GM23338 (cell line): ENCODE measurements at regions not wholly inside any gene's neighbourhood (a gene's known extent, or its start where the extent isn't known, plus 50 kb on each side); places are given as distances from the start of the nearest gene placed in this dataset.
A peak's percentile ranks its signal among the peaks of the same experiment; 100 is the strongest.

Experiments used
- ATAC-seq: fragments of 200-7000 bp; cut with Tn5 transposase; 3 replicates; pipeline ENCODE4 v1.9.1; 2020
- DNase-seq: peaks from one replicate; pipeline ENCODE4 v3.0.0-alpha.2; 2015; ENCODE audit warnings: low spot score
- H2AFZ ChIP-seq: fragments of 200-600 bp; sonication (generic); 2 replicates; pipeline ENCODE4 v1.8.0; 2016; ENCODE audit warnings: antibody characterized with exemption, mild to moderate bottlenecking, moderate library complexity
- H3F3A ChIP-seq: fragments of 200-600 bp; sonication (generic); replicated peaks from 2 replicates; pipeline ENCODE4 v1.8.0; 2017; ENCODE audit warnings: antibody characterized with exemption, mixed run types, low read depth
- H3K27ac ChIP-seq: fragments of 200-600 bp; sonication (generic); 2 replicates; pipeline ENCODE4 v1.6.1; 2016; ENCODE audit warnings: low read depth
- H3K27me3 ChIP-seq: fragments of 200-600 bp; sonication (generic); 2 replicates; pipeline ENCODE4 v1.8.0; 2016; ENCODE audit warnings: mild to moderate bottlenecking, mixed run types, moderate library complexity; ENCODE audit not compliant: insufficient read depth
- H3K36me3 ChIP-seq: fragments of 200-600 bp; sonication (generic); 2 replicates; pipeline ENCODE4 v1.8.0; 2016; ENCODE audit warnings: mild to moderate bottlenecking; ENCODE audit not compliant: insufficient read depth
- H3K4me1 ChIP-seq: fragments of 200-600 bp; sonication (generic); 2 replicates; pipeline ENCODE4 v1.8.0; 2016; ENCODE audit warnings: mild to moderate bottlenecking, moderate library complexity; ENCODE audit not compliant: insufficient read depth
- H3K4me2 ChIP-seq: fragments of 200-600 bp; sonication (generic); 2 replicates; pipeline ENCODE4 v1.7.1; 2017; ENCODE audit warnings: mixed run types
- H3K4me3 ChIP-seq: fragments of 200-600 bp; sonication (generic); 2 replicates; pipeline ENCODE4 v1.6.1; 2016; ENCODE audit warnings: mixed run types
- H3K79me2 ChIP-seq: fragments of 200-600 bp; sonication (generic); replicated peaks from 2 replicates; pipeline ENCODE4 v1.8.0; 2017; ENCODE audit warnings: mild to moderate bottlenecking; ENCODE audit not compliant: insufficient read depth
- H3K9me2 ChIP-seq: fragments of 200-600 bp; sonication (generic); 2 replicates; pipeline ENCODE4 v1.8.0; 2017; ENCODE audit not compliant: insufficient read depth
- H4K20me1 ChIP-seq: fragments of 200-600 bp; sonication (generic); replicated peaks from 2 replicates; pipeline ENCODE4 v1.8.0; 2017; ENCODE audit warnings: mild to moderate bottlenecking; ENCODE audit not compliant: insufficient read depth
- H3K27ac Mint-ChIP-seq: 2 replicates; pipeline ENCODE4 v1.8.0; 2020; ENCODE audit warnings: inconsistent platforms, mild to moderate bottlenecking, moderate library complexity, mixed read lengths
- H3K27me3 Mint-ChIP-seq: 3 replicates; pipeline ENCODE4 v1.8.0; 2022; ENCODE audit warnings: low read depth, mild to moderate bottlenecking, moderate library complexity, mixed read lengths, inconsistent platforms; ENCODE audit not compliant: insufficient read depth, poor library complexity
- H3K36me3 Mint-ChIP-seq: 3 replicates; pipeline ENCODE4 v1.8.0; 2021; ENCODE audit warnings: low read depth, mild to moderate bottlenecking, inconsistent platforms, moderate library complexity, mixed read lengths
- H3K4me1 Mint-ChIP-seq: 3 replicates; pipeline ENCODE4 v1.8.0; 2020; ENCODE audit warnings: mild to moderate bottlenecking, inconsistent platforms, mixed read lengths
- H3K4me3 Mint-ChIP-seq: 3 replicates; pipeline ENCODE4 v1.8.0; 2021; ENCODE audit warnings: moderate library complexity, mild to moderate bottlenecking, inconsistent platforms, mixed read lengths
- H3K9me3 Mint-ChIP-seq: 3 replicates; pipeline ENCODE4 v1.8.0; 2020; ENCODE audit warnings: moderate library complexity, mild to moderate bottlenecking, inconsistent platforms, mixed read lengths
- CREB1 ChIP-seq: fragments of 250-450 bp; sonication (Bioruptor Pico); IDR thresholded peaks from 2 replicates; pipeline ENCODE4 v1.5.0; 2020; ENCODE audit warnings: low read depth, mild to moderate bottlenecking, moderate library complexity
- EZH2 ChIP-seq: fragments of 200-600 bp; sonication (generic); IDR thresholded peaks from one replicate; pipeline ENCODE4 v1.8.0; 2017; ENCODE audit warnings: antibody characterized with exemption, mild to moderate bottlenecking, low read depth; ENCODE audit not compliant: unreplicated experiment
- EZH2phosphoT487 ChIP-seq: fragments of 200-600 bp; sonication (generic); IDR thresholded peaks from one replicate; pipeline ENCODE4 v1.8.1; 2018; ENCODE audit warnings: antibody characterized with exemption; ENCODE audit not compliant: unreplicated experiment
- JUNB ChIP-seq: IDR thresholded peaks from one replicate; pipeline ENCODE4 v1.6.1; 2016; ENCODE audit warnings: antibody characterized with exemption; ENCODE audit not compliant: unreplicated experiment
- NANOG ChIP-seq: IDR thresholded peaks from 2 replicates; pipeline ENCODE4 v1.6.1; 2016; ENCODE audit warnings: antibody characterized with exemption, borderline replicate concordance
- POLR2AphosphoS5 ChIP-seq: IDR thresholded peaks from 2 replicates; pipeline ENCODE4 v1.6.1; 2016; ENCODE audit warnings: antibody characterized with exemption, low read depth
- STAT1 ChIP-seq: IDR thresholded peaks from one replicate; pipeline ENCODE4 v1.6.1; 2016; ENCODE audit warnings: antibody characterized with exemption; ENCODE audit not compliant: unreplicated experiment
- ZNF114 ChIP-seq: fragments of 250-450 bp; sonication (Bioruptor Pico); IDR thresholded peaks from 2 replicates; pipeline ENCODE4 v1.5.0; 2020; ENCODE audit warnings: mild to moderate bottlenecking, moderate library complexity
- ZNF331 ChIP-seq: fragments of 250-450 bp; sonication (Bioruptor Pico); IDR thresholded peaks from 2 replicates; pipeline ENCODE4 v1.5.0; 2020; ENCODE audit warnings: low read depth, mild to moderate bottlenecking, moderate library complexity
- TF ChIP-seq, protein P1 (sequence below): IDR thresholded peaks from one replicate; pipeline ENCODE4 v1.6.1; 2018; ENCODE audit warnings: antibody characterized with exemption; ENCODE audit not compliant: unreplicated experiment
- TF ChIP-seq, protein P2 (sequence below): fragments of 250-450 bp; sonication (Bioruptor Pico); IDR thresholded peaks from 2 replicates; pipeline ENCODE4 v1.5.0; 2020; ENCODE audit warnings: mild to moderate bottlenecking, moderate library complexity
- TF ChIP-seq, protein P3 (sequence below), 2 experiments: fragments of 200-600 bp in 1 of 2; sonication (generic) in 1 of 2; conservative IDR thresholded peaks; 2 replicates each; pipeline versions ENCODE4 v1.5.1 to v1.6.1; 2016 to 2017; ENCODE audit warnings: antibody characterized with exemption in 2 of 2, low read depth in 2 of 2, mild to moderate bottlenecking in 2 of 2, moderate library complexity in 1 of 2
- TF ChIP-seq, protein P4 (sequence below): IDR thresholded peaks from 2 replicates; pipeline ENCODE4 v1.6.1; 2016; ENCODE audit warnings: antibody characterized with exemption

DNA sequence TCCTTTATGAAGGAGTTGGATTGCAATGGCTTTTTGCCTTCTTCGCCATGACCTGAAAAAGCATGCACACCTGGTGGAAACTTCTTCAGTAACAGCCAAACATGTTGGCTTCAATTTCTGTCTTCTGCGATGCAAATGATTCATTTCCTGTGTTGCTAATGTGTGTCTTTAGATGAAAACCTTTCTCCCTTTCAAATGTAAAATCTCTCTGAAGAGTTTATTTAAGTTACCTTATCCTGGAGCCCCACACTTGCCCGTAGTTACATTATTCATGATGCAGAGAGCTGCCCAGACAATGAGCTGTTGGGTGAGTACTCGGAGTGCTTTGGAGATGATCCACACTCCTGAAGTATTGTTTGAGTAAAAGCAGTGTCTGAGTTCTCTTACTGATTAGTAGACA is 1100.9 kb downstream of the RPA4 start:
- peaks cover 33% of the 10 kb centered on the region for H3K4me1 ChIP-seq
- no peaks in the 10 kb centered on the region for H4K20me1 ChIP-seq
- no peaks in the 10 kb centered on the region for H3K27me3 Mint-ChIP-seq
- H3K27me3 ChIP-seq, result no peaks in the 10 kb centered on the region
- H2AFZ ChIP-seq, result no peak overlapping the region
- DNase-seq (peak; percentile 52), ATAC-seq (peak; percentile 89)
- H3K9me2 ChIP-seq, result 0 out of 2 replicates have a peak, but pooled peaks cover 4% of the 10 kb centered on the region
- H3K4me3 Mint-ChIP-seq, result peak overlapping the region; percentile 48; the same call in 2 of the 3 replicates
- peaks cover 11% of the 10 kb centered on the region; the same call in 2 of the 3 replicates for H3K36me3 Mint-ChIP-seq
- no peak for TF ChIP-seq EZH2
- TF ChIP-seq, protein P1, sequence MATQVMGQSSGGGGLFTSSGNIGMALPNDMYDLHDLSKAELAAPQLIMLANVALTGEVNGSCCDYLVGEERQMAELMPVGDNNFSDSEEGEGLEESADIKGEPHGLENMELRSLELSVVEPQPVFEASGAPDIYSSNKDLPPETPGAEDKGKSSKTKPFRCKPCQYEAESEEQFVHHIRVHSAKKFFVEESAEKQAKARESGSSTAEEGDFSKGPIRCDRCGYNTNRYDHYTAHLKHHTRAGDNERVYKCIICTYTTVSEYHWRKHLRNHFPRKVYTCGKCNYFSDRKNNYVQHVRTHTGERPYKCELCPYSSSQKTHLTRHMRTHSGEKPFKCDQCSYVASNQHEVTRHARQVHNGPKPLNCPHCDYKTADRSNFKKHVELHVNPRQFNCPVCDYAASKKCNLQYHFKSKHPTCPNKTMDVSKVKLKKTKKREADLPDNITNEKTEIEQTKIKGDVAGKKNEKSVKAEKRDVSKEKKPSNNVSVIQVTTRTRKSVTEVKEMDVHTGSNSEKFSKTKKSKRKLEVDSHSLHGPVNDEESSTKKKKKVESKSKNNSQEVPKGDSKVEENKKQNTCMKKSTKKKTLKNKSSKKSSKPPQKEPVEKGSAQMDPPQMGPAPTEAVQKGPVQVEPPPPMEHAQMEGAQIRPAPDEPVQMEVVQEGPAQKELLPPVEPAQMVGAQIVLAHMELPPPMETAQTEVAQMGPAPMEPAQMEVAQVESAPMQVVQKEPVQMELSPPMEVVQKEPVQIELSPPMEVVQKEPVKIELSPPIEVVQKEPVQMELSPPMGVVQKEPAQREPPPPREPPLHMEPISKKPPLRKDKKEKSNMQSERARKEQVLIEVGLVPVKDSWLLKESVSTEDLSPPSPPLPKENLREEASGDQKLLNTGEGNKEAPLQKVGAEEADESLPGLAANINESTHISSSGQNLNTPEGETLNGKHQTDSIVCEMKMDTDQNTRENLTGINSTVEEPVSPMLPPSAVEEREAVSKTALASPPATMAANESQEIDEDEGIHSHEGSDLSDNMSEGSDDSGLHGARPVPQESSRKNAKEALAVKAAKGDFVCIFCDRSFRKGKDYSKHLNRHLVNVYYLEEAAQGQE, result no peak
- no peak for TF ChIP-seq ZNF114 (CRISPR knock-in tag)
- TF ChIP-seq, protein P2, sequence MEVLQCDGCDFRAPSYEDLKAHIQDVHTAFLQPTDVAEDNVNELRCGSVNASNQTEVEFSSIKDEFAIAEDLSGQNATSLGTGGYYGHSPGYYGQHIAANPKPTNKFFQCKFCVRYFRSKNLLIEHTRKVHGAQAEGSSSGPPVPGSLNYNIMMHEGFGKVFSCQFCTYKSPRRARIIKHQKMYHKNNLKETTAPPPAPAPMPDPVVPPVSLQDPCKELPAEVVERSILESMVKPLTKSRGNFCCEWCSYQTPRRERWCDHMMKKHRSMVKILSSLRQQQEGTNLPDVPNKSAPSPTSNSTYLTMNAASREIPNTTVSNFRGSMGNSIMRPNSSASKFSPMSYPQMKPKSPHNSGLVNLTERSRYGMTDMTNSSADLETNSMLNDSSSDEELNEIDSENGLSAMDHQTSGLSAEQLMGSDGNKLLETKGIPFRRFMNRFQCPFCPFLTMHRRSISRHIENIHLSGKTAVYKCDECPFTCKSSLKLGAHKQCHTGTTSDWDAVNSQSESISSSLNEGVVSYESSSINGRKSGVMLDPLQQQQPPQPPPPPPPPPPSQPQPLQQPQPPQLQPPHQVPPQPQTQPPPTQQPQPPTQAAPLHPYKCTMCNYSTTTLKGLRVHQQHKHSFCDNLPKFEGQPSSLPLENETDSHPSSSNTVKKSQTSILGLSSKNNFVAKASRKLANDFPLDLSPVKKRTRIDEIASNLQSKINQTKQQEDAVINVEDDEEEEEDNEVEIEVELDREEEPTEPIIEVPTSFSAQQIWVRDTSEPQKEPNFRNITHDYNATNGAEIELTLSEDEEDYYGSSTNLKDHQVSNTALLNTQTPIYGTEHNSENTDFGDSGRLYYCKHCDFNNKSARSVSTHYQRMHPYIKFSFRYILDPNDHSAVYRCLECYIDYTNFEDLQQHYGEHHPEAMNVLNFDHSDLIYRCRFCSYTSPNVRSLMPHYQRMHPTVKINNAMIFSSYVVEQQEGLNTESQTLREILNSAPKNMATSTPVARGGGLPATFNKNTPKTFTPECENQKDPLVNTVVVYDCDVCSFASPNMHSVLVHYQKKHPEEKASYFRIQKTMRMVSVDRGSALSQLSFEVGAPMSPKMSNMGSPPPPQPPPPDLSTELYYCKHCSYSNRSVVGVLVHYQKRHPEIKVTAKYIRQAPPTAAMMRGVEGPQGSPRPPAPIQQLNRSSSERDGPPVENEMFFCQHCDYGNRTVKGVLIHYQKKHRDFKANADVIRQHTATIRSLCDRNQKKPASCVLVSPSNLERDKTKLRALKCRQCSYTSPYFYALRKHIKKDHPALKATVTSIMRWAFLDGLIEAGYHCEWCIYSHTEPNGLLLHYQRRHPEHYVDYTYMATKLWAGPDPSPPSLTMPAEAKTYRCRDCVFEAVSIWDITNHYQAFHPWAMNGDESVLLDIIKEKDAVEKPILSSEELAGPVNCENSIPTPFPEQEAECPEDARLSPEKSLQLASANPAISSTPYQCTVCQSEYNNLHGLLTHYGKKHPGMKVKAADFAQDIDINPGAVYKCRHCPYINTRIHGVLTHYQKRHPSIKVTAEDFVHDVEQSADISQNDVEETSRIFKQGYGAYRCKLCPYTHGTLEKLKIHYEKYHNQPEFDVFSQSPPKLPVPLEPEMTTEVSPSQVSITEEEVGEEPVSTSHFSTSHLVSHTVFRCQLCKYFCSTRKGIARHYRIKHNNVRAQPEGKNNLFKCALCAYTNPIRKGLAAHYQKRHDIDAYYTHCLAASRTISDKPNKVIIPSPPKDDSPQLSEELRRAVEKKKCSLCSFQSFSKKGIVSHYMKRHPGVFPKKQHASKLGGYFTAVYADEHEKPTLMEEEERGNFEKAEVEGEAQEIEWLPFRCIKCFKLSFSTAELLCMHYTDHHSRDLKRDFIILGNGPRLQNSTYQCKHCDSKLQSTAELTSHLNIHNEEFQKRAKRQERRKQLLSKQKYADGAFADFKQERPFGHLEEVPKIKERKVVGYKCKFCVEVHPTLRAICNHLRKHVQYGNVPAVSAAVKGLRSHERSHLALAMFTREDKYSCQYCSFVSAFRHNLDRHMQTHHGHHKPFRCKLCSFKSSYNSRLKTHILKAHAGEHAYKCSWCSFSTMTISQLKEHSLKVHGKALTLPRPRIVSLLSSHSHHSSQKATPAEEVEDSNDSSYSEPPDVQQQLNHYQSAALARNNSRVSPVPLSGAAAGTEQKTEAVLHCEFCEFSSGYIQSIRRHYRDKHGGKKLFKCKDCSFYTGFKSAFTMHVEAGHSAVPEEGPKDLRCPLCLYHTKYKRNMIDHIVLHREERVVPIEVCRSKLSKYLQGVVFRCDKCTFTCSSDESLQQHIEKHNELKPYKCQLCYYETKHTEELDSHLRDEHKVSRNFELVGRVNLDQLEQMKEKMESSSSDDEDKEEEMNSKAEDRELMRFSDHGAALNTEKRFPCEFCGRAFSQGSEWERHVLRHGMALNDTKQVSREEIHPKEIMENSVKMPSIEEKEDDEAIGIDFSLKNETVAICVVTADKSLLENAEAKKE (CRISPR knock-in tag), result peak; percentile 43
- TF ChIP-seq NANOG, result peak; percentile 84
- no peak for TF ChIP-seq JUNB
- TF ChIP-seq, protein P3, sequence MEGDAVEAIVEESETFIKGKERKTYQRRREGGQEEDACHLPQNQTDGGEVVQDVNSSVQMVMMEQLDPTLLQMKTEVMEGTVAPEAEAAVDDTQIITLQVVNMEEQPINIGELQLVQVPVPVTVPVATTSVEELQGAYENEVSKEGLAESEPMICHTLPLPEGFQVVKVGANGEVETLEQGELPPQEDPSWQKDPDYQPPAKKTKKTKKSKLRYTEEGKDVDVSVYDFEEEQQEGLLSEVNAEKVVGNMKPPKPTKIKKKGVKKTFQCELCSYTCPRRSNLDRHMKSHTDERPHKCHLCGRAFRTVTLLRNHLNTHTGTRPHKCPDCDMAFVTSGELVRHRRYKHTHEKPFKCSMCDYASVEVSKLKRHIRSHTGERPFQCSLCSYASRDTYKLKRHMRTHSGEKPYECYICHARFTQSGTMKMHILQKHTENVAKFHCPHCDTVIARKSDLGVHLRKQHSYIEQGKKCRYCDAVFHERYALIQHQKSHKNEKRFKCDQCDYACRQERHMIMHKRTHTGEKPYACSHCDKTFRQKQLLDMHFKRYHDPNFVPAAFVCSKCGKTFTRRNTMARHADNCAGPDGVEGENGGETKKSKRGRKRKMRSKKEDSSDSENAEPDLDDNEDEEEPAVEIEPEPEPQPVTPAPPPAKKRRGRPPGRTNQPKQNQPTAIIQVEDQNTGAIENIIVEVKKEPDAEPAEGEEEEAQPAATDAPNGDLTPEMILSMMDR (conservative IDR thresholded peaks at IDR 0.05; ENCODE audit: low read depth in 2 of 2), result no peak
- TF ChIP-seq POLR2AphosphoS5, result no peak
- TF ChIP-seq, protein P4, sequence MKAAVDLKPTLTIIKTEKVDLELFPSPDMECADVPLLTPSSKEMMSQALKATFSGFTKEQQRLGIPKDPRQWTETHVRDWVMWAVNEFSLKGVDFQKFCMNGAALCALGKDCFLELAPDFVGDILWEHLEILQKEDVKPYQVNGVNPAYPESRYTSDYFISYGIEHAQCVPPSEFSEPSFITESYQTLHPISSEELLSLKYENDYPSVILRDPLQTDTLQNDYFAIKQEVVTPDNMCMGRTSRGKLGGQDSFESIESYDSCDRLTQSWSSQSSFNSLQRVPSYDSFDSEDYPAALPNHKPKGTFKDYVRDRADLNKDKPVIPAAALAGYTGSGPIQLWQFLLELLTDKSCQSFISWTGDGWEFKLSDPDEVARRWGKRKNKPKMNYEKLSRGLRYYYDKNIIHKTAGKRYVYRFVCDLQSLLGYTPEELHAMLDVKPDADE, result no peak
- TF ChIP-seq STAT1, result no peak
- no peak for TF ChIP-seq ZNF331 (CRISPR knock-in tag)
- TF ChIP-seq EZH2phosphoT487, result no peak
- TF ChIP-seq CREB1, result peak; percentile 11; the same call in 1 of the 2 replicates
- H3F3A ChIP-seq, result no peaks in the 10 kb centered on the region
- no peaks in the 10 kb centered on the region for H3K9me3 Mint-ChIP-seq
- no peaks in the 10 kb centered on the region for H3K36me3 ChIP-seq
- H3K27ac Mint-ChIP-seq, result peak overlapping the region; percentile 96
- H3K27ac ChIP-seq, result peak overlapping the region; percentile 88
- H3K4me2 ChIP-seq, result peak overlapping the region; percentile 18
- H3K4me3 ChIP-seq, result no peak overlapping the region
- H3K4me1 Mint-ChIP-seq, result peaks cover 33% of the 10 kb centered on the region
- no peaks in the 10 kb centered on the region for H3K79me2 ChIP-seq
